GM13977 (cell line): ENCODE measurements at regions not wholly inside any gene's neighbourhood (a gene's known extent, or its start where the extent isn't known, plus 50 kb on each side); places are given as distances from the start of the nearest gene placed in this dataset.

Experiments
- DNase-seq: peaks from one replicate; pipeline ENCODE4 v3.0.0; 2012; ENCODE audit warnings: low spot score
- in situ Hi-C: fragments of 300-500 bp; cut with MboI; formaldehyde crosslinking; loops from one replicate; pipeline ENCODE4 v1.12.0; 2022; ENCODE audit warnings: low sequenced_read_pairs, low pct_unique_long_range_greater_than_20kb, mixed read lengths, inconsistent platforms; ENCODE audit not compliant: unreplicated experiment
- TF ChIP-seq, protein P1 (sequence below): IDR thresholded peaks from 2 replicates; pipeline ENCODE4 v1.5.1; 2012; ENCODE audit warnings: mild to moderate bottlenecking, control low read depth; ENCODE audit not compliant: insufficient read depth; ENCODE audit errors: extremely low read depth, missing control alignments

DNA sequence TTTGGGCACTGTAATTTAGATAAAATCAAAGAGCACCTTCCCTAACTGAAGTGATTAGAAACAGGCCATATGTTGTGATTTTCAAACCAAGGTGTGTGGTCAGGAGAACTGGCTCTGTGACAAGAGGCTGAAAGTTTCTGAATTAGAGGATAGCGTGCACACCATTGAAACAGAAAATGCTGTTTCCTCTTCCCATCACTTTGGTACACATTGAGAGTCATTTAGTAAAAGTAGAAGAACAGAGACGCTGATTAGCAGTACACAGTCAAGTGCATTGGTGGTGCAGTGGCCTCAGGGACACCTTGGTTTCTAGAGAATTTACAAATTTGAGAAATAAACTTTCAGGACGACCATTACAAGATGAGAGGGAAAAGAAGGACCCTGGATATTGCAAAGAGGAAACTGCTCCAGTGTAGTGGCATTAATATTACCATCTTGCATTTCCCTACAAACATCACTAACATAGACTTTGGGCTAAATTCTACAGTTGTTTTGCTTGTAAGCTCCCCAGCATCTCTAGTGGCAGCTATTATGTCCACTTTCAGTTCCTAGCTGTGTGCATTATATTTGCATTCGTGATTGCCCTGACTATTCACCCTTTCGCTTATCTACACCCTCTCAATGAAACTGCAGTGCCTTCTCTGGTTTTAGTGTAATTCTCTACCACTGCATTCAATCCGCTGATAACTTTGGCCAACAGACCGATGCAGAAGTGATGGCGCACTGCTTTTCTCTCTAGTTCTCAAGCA, 728.1 kb upstream of the GRM7 start:
- TF ChIP-seq, protein P1, sequence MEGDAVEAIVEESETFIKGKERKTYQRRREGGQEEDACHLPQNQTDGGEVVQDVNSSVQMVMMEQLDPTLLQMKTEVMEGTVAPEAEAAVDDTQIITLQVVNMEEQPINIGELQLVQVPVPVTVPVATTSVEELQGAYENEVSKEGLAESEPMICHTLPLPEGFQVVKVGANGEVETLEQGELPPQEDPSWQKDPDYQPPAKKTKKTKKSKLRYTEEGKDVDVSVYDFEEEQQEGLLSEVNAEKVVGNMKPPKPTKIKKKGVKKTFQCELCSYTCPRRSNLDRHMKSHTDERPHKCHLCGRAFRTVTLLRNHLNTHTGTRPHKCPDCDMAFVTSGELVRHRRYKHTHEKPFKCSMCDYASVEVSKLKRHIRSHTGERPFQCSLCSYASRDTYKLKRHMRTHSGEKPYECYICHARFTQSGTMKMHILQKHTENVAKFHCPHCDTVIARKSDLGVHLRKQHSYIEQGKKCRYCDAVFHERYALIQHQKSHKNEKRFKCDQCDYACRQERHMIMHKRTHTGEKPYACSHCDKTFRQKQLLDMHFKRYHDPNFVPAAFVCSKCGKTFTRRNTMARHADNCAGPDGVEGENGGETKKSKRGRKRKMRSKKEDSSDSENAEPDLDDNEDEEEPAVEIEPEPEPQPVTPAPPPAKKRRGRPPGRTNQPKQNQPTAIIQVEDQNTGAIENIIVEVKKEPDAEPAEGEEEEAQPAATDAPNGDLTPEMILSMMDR: no peak
- in situ Hi-C loops: no loop called here
- no peak for DNase-seq

DNA sequence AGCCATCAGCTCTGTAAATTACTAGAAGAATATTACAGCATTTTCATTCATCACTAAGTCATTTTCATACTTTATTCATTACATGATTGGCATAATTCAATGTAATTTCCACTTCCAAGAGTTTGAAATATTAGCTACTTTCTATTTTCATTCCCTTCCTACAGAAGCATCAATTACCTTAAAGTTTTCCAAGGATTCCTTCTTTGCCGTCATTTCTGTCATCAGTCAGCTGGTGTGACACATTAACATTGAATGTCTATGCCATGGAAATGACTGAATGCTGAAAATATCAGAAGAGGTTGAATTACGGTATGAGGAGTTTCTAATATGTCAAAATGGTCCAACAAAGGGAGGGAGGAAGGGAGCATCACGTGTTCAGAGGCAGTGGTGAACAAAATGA, 718.2 kb upstream of the GRM7 start:
- TF ChIP-seq, protein P1: no peak
- DNase-seq: no peak
- in situ Hi-C loops: no loop called here

DNA sequence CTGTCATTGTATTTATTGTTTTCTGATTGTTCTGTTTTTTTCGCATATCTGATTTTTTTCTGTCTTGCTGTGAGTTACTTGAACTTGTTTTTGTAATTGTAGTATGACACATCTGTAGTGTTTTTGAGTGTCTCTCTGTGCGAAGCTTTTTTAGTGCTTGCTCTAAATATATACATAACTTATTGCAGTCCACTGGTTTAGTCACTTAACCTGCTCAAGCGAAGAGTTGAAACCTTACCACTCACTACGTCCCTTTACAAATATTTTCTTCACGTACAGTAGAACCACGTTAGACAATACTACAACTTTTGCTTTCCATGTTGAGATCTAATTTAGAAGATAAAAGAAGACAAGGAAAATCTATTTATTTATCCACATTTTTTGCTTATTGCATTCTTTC, 713.0 kb upstream of the GRM7 start:
- DNase-seq: no peak
- in situ Hi-C loops: no loop called here
- TF ChIP-seq, protein P1: no peak

- no peak for DNase-seq
- in situ Hi-C loops: no loop called here
- TF ChIP-seq, protein P1: no peak
These were observed 705.1 kb upstream of the GRM7 start for GRCh38 chr3:6155650-6156338.

GRCh38 chr3:6165951-6166350, 695.0 kb upstream of the GRM7 start:
- no peak for DNase-seq
- in situ Hi-C loops: no loop called here
- TF ChIP-seq, protein P1: no peak

GRCh38 chr3:6168256-6168655, 692.7 kb upstream of the GRM7 start:
- no peak for DNase-seq

More at GRCh38 chr3:6168256-6168655, 692.7 kb upstream of the GRM7 start:
- in situ Hi-C loops: no loop called here
- TF ChIP-seq, protein P1: no peak
